ENCODE measurements at regions not wholly inside any gene's neighbourhood (a gene's known extent, or its start where the extent isn't known, plus 50 kb on each side); places are given as distances from the start of the nearest gene placed in this dataset.

DNA sequence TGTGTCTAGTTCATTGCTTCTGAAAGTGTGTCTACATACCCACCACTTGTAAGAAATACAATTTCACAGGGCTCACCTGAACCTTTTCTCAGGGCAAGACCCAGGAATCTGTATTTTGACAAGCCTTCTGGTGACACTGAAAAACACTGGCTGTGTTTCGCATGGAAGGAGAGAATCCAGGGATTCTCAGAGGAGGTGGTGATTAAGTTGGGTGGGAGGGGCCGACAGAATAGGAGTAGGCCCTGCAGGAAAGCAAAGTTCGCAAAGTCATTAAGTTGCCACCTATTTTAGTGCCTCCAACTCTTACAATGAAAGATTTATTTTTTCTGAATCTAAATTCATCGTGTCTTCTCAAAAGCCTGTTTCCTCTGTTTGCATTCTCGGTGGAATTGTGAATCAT, 186.8 kb downstream of the FAT3 start:
- no peak for TF ChIP-seq POLR2A (IDR thresholded peaks at IDR 0.05; ENCODE audit: low read length)
- TF ChIP-seq EP300 (IDR thresholded peaks at IDR 0.05) = no peak
- no peak for TF ChIP-seq EHF (CRISPR knock-in tag; IDR thresholded peaks at IDR 0.05)
- no peak for TF ChIP-seq JUNB (IDR thresholded peaks at IDR 0.05)
- TF ChIP-seq, protein P1, sequence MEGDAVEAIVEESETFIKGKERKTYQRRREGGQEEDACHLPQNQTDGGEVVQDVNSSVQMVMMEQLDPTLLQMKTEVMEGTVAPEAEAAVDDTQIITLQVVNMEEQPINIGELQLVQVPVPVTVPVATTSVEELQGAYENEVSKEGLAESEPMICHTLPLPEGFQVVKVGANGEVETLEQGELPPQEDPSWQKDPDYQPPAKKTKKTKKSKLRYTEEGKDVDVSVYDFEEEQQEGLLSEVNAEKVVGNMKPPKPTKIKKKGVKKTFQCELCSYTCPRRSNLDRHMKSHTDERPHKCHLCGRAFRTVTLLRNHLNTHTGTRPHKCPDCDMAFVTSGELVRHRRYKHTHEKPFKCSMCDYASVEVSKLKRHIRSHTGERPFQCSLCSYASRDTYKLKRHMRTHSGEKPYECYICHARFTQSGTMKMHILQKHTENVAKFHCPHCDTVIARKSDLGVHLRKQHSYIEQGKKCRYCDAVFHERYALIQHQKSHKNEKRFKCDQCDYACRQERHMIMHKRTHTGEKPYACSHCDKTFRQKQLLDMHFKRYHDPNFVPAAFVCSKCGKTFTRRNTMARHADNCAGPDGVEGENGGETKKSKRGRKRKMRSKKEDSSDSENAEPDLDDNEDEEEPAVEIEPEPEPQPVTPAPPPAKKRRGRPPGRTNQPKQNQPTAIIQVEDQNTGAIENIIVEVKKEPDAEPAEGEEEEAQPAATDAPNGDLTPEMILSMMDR (IDR thresholded peaks at IDR 0.05) = no peak
- no peak for TF ChIP-seq REST (IDR thresholded peaks at IDR 0.05)
- TF ChIP-seq EHMT2 (IDR thresholded peaks at IDR 0.05; ENCODE audit: low read depth) = no peak
- TF ChIP-seq ZFP36 (IDR thresholded peaks at IDR 0.05; ENCODE audit: borderline replicate concordance, partially characterized antibody) = no peak
